Activated T-helper 1 cell treated with anti-CD3 and anti-CD28 coated beads, Interleukin-12 subunit alpha, Interleukin-12 subunit beta, Interleukin-2, Interleukin-4 antibody, amounts not matched to agents 30 ng/mL and 10 ng/mL and 1 ng/mL, durations not matched to agents 14 hours and 24 hours and 36 hours (primary cell): ENCODE measurements at regions not wholly inside any gene's neighbourhood (a gene's known extent, or its start where the extent isn't known, plus 50 kb on each side); places are given as distances from the start of the nearest gene placed in this dataset.

Source experiments
- DNase-seq: peaks from one replicate; pipeline ENCODE4 v3.0.0; 2021; ENCODE audit warnings: low spot score
- H3K27ac Mint-ChIP-seq: one replicate; pipeline ENCODE4 v1.8.0; 2021; ENCODE audit warnings: mild to moderate bottlenecking, mixed read lengths
- H3K27me3 Mint-ChIP-seq: one replicate; pipeline ENCODE4 v1.8.0; 2022; ENCODE audit warnings: mild to moderate bottlenecking, moderate library complexity, mixed read lengths; ENCODE audit not compliant: insufficient read depth
- H3K36me3 Mint-ChIP-seq: one replicate; pipeline ENCODE4 v1.8.0; 2021; ENCODE audit warnings: low read depth, mixed read lengths
- H3K4me1 Mint-ChIP-seq: one replicate; pipeline ENCODE4 v1.8.0; 2021; ENCODE audit warnings: low read depth, mixed read lengths
- H3K4me3 Mint-ChIP-seq: one replicate; pipeline ENCODE4 v1.8.0; 2021; ENCODE audit warnings: mild to moderate bottlenecking, moderate library complexity, mixed read lengths
- H3K9me3 Mint-ChIP-seq: one replicate; pipeline ENCODE4 v1.8.0; 2021; ENCODE audit warnings: mixed read lengths
- intact Hi-C: fragments of 100-400 bp; cut with micrococcal nuclease; formaldehyde crosslinking; loops from one replicate; pipeline ENCODE4 v1.15.1; 2024

DNA sequence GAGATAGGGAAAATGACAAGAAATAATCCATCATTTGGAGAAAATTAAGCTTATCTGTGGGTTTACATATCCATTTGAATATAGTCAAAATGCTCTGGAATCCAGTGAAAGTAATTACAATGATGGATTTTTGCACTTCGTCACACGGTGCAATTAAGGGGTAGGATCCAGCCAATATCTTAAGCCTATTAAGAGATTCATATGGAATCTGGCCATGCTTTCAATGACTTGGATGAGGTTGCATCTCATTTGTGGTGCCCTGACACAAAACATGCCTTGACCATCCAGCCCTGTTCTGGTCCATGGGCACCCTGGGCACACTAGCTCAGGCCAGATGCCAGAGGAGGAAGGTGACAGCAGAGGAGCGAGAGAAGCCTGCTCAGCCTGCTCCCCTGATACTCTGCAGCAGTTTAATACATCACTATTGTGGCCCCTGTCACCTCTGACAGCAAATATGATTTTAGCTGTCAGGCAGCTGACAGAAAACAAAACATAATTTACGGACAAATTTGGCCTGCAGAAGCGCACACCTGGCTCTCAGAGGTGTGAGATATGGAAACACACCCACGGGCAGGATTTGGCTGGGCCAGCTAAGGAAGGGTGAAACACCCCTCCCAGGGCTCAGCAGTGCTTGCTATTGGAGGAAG, 94.1 kb upstream of the ST8SIA3 start:
- no peak for DNase-seq
- intact Hi-C loops = no loop called here
- H3K4me3 Mint-ChIP-seq = no peak overlapping the region
- no peaks in the 10 kb centered on the region for H3K9me3 Mint-ChIP-seq
- no peaks in the 10 kb centered on the region for H3K27me3 Mint-ChIP-seq
- H3K27ac Mint-ChIP-seq = no peak overlapping the region
- no peaks in the 10 kb centered on the region for H3K36me3 Mint-ChIP-seq
- no peaks in the 10 kb centered on the region for H3K4me1 Mint-ChIP-seq

GRCh38 chr18:57267368-57267925, 84.9 kb upstream of the ST8SIA3 start:
- no peak for DNase-seq
- H3K27ac Mint-ChIP-seq = no peak overlapping the region
- H3K27me3 Mint-ChIP-seq = no peaks in the 10 kb centered on the region
- no peak overlapping the region for H3K4me3 Mint-ChIP-seq
- intact Hi-C loops = no loop called here
- no peaks in the 10 kb centered on the region for H3K36me3 Mint-ChIP-seq
- H3K9me3 Mint-ChIP-seq = no peaks in the 10 kb centered on the region
- H3K4me1 Mint-ChIP-seq = no peaks in the 10 kb centered on the region

DNA sequence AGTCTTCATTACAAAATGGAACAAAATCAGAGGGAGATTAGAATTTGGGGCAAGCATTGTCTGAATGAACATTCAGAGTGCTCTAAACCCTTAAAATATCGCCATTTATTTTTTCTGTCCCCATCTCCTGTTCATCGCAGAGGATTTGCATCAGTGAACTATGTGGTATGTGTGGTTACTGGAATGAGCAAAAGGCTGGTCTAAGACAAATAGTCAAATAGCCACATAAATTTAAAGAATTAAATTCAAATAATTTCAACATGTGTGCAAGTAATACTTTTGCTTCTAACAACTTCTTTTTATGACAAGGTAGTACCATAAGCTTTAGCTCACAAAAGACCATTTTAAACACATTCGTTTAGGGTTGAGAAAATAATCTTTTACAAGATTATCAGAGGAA, 82.6 kb upstream of the ST8SIA3 start:
- Mint-ChIP-seq H3K4me3 (no peak overlapping the region), H3K27me3 (no peaks in the 10 kb centered on the region), H3K27ac (no peak overlapping the region), H3K4me1 (no peaks in the 10 kb centered on the region), H3K36me3 (no peaks in the 10 kb centered on the region), H3K9me3 (no peaks in the 10 kb centered on the region)
- intact Hi-C loops = no loop called here
- DNase-seq = no peak

GRCh38 chr18:57270156-57270555, 82.2 kb upstream of the ST8SIA3 start:
- Mint-ChIP-seq H3K36me3 (no peaks in the 10 kb centered on the region), H3K27ac (no peak overlapping the region), H3K27me3 (no peaks in the 10 kb centered on the region), H3K9me3 (no peaks in the 10 kb centered on the region), H3K4me3 (no peak overlapping the region), H3K4me1 (no peaks in the 10 kb centered on the region)
- DNase-seq = no peak
- intact Hi-C loops = no loop called here

- Mint-ChIP-seq H3K4me3 (no peak overlapping the region), H3K27me3 (no peaks in the 10 kb centered on the region), H3K36me3 (no peaks in the 10 kb centered on the region), H3K9me3 (no peaks in the 10 kb centered on the region), H3K4me1 (no peaks in the 10 kb centered on the region), H3K27ac (no peak overlapping the region)
- intact Hi-C loops = no loop called here
- no peak for DNase-seq
These were observed 79.2 kb upstream of the ST8SIA3 start for GRCh38 chr18:57273194-57273593.

- H3K4me3 Mint-ChIP-seq = no peak overlapping the region
- no peaks in the 10 kb centered on the region for H3K27me3 Mint-ChIP-seq
- DNase-seq = no peak
- no peak overlapping the region for H3K27ac Mint-ChIP-seq
- no peaks in the 10 kb centered on the region for H3K9me3 Mint-ChIP-seq
- H3K36me3 Mint-ChIP-seq = no peaks in the 10 kb centered on the region
- no peaks in the 10 kb centered on the region for H3K4me1 Mint-ChIP-seq
- intact Hi-C loops = no loop called here
These were observed 77.2 kb upstream of the ST8SIA3 start for GRCh38 chr18:57275111-57275510.

- no peaks in the 10 kb centered on the region for H3K36me3 Mint-ChIP-seq
- H3K9me3 Mint-ChIP-seq = no peaks in the 10 kb centered on the region
- no peak overlapping the region for H3K27ac Mint-ChIP-seq
- no peak for DNase-seq
- intact Hi-C loops = no loop called here
- H3K27me3 Mint-ChIP-seq = peaks cover 2% of the 10 kb centered on the region
- no peak overlapping the region for H3K4me3 Mint-ChIP-seq
- H3K4me1 Mint-ChIP-seq = no peaks in the 10 kb centered on the region
These were observed 75.5 kb upstream of the ST8SIA3 start for GRCh38 chr18:57276829-57277228.

GRCh38 chr18:57278933-57279332, 73.4 kb upstream of the ST8SIA3 start:
- no peak overlapping the region for H3K27ac Mint-ChIP-seq
- DNase-seq = no peak
- no peaks in the 10 kb centered on the region for H3K36me3 Mint-ChIP-seq
- H3K4me3 Mint-ChIP-seq = no peak overlapping the region
- no peaks in the 10 kb centered on the region for H3K4me1 Mint-ChIP-seq
- H3K9me3 Mint-ChIP-seq = no peaks in the 10 kb centered on the region
- H3K27me3 Mint-ChIP-seq = peaks cover 2% of the 10 kb centered on the region
- intact Hi-C loops = no loop called here

DNA sequence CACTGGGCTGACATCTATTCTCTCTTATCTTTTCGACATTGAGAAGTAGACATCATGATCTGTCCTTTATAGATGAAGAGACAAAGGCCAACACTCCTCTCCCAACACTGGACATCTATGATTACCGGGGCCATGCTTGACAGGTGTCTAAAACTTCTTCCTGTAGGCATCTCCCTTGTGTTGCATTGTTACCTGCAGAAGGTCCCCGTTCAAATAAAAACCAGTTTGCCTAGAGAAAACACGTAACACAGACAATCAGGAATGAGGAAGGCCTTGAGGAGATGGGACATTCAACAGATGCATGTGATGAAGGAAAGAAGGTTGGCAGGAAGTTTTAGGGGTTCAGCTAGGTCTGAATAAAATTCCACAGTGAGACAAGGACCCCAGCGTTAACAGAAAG, 70.8 kb upstream of the ST8SIA3 start:
- Mint-ChIP-seq H3K4me1 (no peaks in the 10 kb centered on the region), H3K36me3 (no peaks in the 10 kb centered on the region), H3K27ac (no peak overlapping the region), H3K4me3 (no peak overlapping the region), H3K9me3 (no peaks in the 10 kb centered on the region), H3K27me3 (peaks cover 2% of the 10 kb centered on the region)
- no peak for DNase-seq
- intact Hi-C loops = no loop called here

- H3K36me3 Mint-ChIP-seq = no peaks in the 10 kb centered on the region
- H3K4me1 Mint-ChIP-seq = no peaks in the 10 kb centered on the region
- H3K4me3 Mint-ChIP-seq = no peak overlapping the region
- no peaks in the 10 kb centered on the region for H3K27me3 Mint-ChIP-seq
- H3K9me3 Mint-ChIP-seq = peaks cover 8% of the 10 kb centered on the region
- H3K27ac Mint-ChIP-seq = no peak overlapping the region
- no peak for DNase-seq
- intact Hi-C loops = no loop called here
These were observed 65.4 kb upstream of the ST8SIA3 start for GRCh38 chr18:57286949-57287348.

GRCh38 chr18:57287766-57288165, 64.6 kb upstream of the ST8SIA3 start:
- Mint-ChIP-seq H3K36me3 (no peaks in the 10 kb centered on the region), H3K4me3 (no peak overlapping the region), H3K27me3 (no peaks in the 10 kb centered on the region), H3K9me3 (peaks cover 8% of the 10 kb centered on the region), H3K4me1 (no peaks in the 10 kb centered on the region), H3K27ac (no peak overlapping the region)
- intact Hi-C loops = no loop called here
- no peak for DNase-seq

DNA sequence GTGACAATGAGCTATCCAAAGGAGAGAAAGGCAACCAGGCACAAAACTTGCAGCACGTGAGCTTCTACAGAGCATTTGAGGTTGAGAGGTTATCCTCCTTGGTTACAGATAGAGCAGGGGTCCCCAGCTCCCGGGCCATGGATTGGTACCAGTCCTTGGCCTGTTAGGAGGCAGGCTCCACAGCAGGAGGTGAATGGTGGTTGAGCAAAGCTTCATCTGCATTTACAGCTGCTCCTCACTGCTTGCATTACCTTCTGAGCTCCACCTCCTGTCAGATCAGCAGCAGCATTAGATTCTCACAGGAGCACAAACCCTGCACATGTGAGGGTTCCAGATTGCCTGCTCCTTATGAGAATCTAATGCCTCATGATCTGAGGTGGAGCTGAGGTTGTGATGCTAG, 57.8 kb upstream of the ST8SIA3 start:
- H3K4me1 Mint-ChIP-seq = no peaks in the 10 kb centered on the region
- no peak for DNase-seq
- H3K36me3 Mint-ChIP-seq = no peaks in the 10 kb centered on the region
- intact Hi-C loops = no loop called here
- H3K4me3 Mint-ChIP-seq = no peak overlapping the region
- no peaks in the 10 kb centered on the region for H3K27me3 Mint-ChIP-seq
- H3K27ac Mint-ChIP-seq = no peak overlapping the region
- peaks cover under 1% of the 10 kb centered on the region for H3K9me3 Mint-ChIP-seq

- Mint-ChIP-seq H3K36me3 (no peaks in the 10 kb centered on the region), H3K9me3 (no peaks in the 10 kb centered on the region), H3K4me1 (no peaks in the 10 kb centered on the region), H3K27me3 (no peaks in the 10 kb centered on the region), H3K4me3 (no peak overlapping the region), H3K27ac (no peak overlapping the region)
- intact Hi-C loops = no loop called here
- DNase-seq = no peak
These were observed 56.0 kb upstream of the ST8SIA3 start for GRCh38 chr18:57296336-57296735.

DNA sequence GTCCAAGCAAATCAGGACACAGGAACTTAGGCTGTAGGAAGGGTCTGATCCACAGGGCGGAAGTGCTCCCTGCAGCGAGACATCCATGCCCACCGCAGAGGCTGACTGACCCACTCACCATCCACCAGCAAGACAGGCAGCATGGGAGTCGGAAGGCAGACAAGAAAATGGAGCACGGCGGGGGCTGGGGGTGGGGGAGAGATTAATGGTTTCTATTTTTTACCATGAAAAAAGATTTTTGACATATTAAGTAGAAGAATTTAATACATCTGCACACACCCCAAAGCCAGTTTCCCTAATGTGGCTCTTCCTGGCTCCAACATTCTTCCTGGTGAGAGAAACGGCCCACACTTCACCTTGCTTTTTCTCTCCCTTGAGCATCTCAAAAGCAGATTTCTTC, 55.1 kb upstream of the ST8SIA3 start:
- Mint-ChIP-seq H3K27ac (no peak overlapping the region), H3K9me3 (no peaks in the 10 kb centered on the region), H3K27me3 (no peaks in the 10 kb centered on the region), H3K4me3 (no peak overlapping the region), H3K4me1 (no peaks in the 10 kb centered on the region), H3K36me3 (no peaks in the 10 kb centered on the region)
- intact Hi-C loops = no loop called here
- DNase-seq = no peak
